Prostate gland (tissue), 2 donors: ENCODE measurements at regions not wholly inside any gene's neighbourhood (a gene's known extent, or its start where the extent isn't known, plus 50 kb on each side); places are given as distances from the start of the nearest gene placed in this dataset.

Source experiments
- POLR2A ChIP-seq: fragments of 450-650 bp; IDR thresholded peaks from one replicate; pipeline ENCODE4 v1.6.1; 2016; ENCODE audit warnings: antibody characterized with exemption, mild to moderate bottlenecking
- TF ChIP-seq, protein P1 (sequence below), 4 experiments: fragments of 200-600 bp in 2 of 4; fragments of 450-650 bp in 2 of 4; sonication (generic) in 2 of 4; IDR thresholded peaks; 1 replicate in 3 of 4; 2 replicates in 1 of 4; pipeline ENCODE4 v1.5.1; 2016 to 2019; ENCODE audit warnings: antibody characterized with exemption in 4 of 4, mild to moderate bottlenecking in 2 of 4, moderate library complexity in 2 of 4

DNA sequence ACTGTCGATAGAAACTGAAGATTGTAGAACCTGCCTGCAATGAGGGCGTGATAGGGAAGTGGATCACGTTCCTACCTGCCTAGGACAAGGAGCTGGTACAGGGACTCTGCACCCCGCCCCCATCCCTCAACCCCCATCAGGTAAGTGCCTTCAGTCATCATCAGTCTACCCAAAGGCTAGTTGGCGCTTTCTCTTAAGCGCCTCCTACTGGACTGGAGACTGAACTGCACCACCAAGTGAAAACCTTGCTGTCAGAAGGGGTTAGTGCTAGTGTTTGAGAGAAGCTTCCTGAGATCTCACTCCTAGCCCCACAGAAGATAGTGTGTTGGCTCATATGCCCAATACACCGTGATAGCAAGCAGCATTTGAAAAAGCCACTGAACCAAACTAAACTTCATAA is 706.5 kb upstream of the MAN1A1 start:
- TF ChIP-seq, protein P1, sequence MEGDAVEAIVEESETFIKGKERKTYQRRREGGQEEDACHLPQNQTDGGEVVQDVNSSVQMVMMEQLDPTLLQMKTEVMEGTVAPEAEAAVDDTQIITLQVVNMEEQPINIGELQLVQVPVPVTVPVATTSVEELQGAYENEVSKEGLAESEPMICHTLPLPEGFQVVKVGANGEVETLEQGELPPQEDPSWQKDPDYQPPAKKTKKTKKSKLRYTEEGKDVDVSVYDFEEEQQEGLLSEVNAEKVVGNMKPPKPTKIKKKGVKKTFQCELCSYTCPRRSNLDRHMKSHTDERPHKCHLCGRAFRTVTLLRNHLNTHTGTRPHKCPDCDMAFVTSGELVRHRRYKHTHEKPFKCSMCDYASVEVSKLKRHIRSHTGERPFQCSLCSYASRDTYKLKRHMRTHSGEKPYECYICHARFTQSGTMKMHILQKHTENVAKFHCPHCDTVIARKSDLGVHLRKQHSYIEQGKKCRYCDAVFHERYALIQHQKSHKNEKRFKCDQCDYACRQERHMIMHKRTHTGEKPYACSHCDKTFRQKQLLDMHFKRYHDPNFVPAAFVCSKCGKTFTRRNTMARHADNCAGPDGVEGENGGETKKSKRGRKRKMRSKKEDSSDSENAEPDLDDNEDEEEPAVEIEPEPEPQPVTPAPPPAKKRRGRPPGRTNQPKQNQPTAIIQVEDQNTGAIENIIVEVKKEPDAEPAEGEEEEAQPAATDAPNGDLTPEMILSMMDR (IDR thresholded peaks at IDR 0.05): no peak
- no peak for TF ChIP-seq POLR2A
